ENCODE measurements at regions not wholly inside any gene's neighbourhood (a gene's known extent, or its start where the extent isn't known, plus 50 kb on each side); places are given as distances from the start of the nearest gene placed in this dataset.

- intact Hi-C loops (cut with DNase I): no loop called here
- Histone ChIP-seq H3K4me1 (no peaks in the 10 kb centered on the region), H3K4me3 (no peak overlapping the region), H3K36me3 (no peaks in the 10 kb centered on the region), H3K27ac (no peak overlapping the region), H3K9me3 (no peaks in the 10 kb centered on the region), H3K27me3 (no peaks in the 10 kb centered on the region)
- DNase-seq (ENCODE audit: low spot score in 2 of 2): no peak
- no peak for TF ChIP-seq CTCF (IDR thresholded peaks at IDR 0.05)
These were observed 457.1 kb downstream of the TYW1 start for GRCh38 chr7:67453580-67454380.

- no peaks in the 10 kb centered on the region for H3K27me3 ChIP-seq
- no peaks in the 10 kb centered on the region for H3K4me1 ChIP-seq
- intact Hi-C loops (cut with DNase I): no loop called here
- TF ChIP-seq CTCF (IDR thresholded peaks at IDR 0.05): no peak
- H3K4me3 ChIP-seq: no peak overlapping the region
- H3K27ac ChIP-seq: no peak overlapping the region
- H3K36me3 ChIP-seq: no peaks in the 10 kb centered on the region
- DNase-seq (ENCODE audit: low spot score in 2 of 2): no peak
- H3K9me3 ChIP-seq: no peaks in the 10 kb centered on the region
These were observed 458.9 kb downstream of the TYW1 start for GRCh38 chr7:67455508-67455907.

GRCh38 chr7:67462781-67463191, 466.2 kb downstream of the TYW1 start:
- Histone ChIP-seq H3K4me3 (no peak overlapping the region), H3K27ac (no peak overlapping the region), H3K36me3 (no peaks in the 10 kb centered on the region), H3K4me1 (no peaks in the 10 kb centered on the region), H3K9me3 (no peaks in the 10 kb centered on the region), H3K27me3 (no peaks in the 10 kb centered on the region)
- intact Hi-C loops (cut with DNase I): no loop called here
- no peak for TF ChIP-seq CTCF (IDR thresholded peaks at IDR 0.05)
- no peak for DNase-seq (ENCODE audit: low spot score in 2 of 2)

GRCh38 chr7:67463316-67463715, 466.7 kb downstream of the TYW1 start:
- Histone ChIP-seq H3K27ac (no peak overlapping the region), H3K9me3 (no peaks in the 10 kb centered on the region), H3K4me3 (no peak overlapping the region), H3K27me3 (no peaks in the 10 kb centered on the region), H3K4me1 (no peaks in the 10 kb centered on the region), H3K36me3 (no peaks in the 10 kb centered on the region)
- no peak for DNase-seq (ENCODE audit: low spot score in 2 of 2)
- no peak for TF ChIP-seq CTCF (IDR thresholded peaks at IDR 0.05)
- intact Hi-C loops (cut with DNase I): no loop called here

- H3K27me3 ChIP-seq: no peaks in the 10 kb centered on the region
- H3K27ac ChIP-seq: no peak overlapping the region
- intact Hi-C loops (cut with DNase I): no loop called here
- DNase-seq (ENCODE audit: low spot score in 2 of 2): no peak
- no peak for TF ChIP-seq CTCF (IDR thresholded peaks at IDR 0.05)
- H3K36me3 ChIP-seq: no peaks in the 10 kb centered on the region
- H3K4me3 ChIP-seq: no peak overlapping the region
- H3K9me3 ChIP-seq: no peaks in the 10 kb centered on the region
- no peaks in the 10 kb centered on the region for H3K4me1 ChIP-seq
These were observed 467.4 kb downstream of the TYW1 start for GRCh38 chr7:67463983-67464382.
